ENCODE measurements at regions not wholly inside any gene's neighbourhood (a gene's known extent, or its start where the extent isn't known, plus 50 kb on each side); places are given as distances from the start of the nearest gene placed in this dataset.

- TF ChIP-seq EZH2 (IDR thresholded peaks at IDR 0.05): no peak
- no peak for TF ChIP-seq POLR2AphosphoS5 (IDR thresholded peaks at IDR 0.05; ENCODE audit: borderline replicate concordance, low read depth, low read length)
These were observed 471.6 kb upstream of the FOXG1 start for GRCh38 chr14:28294834-28295440.
